GM21717 (cell line): ENCODE measurements at regions not wholly inside any gene's neighbourhood (a gene's known extent, or its start where the extent isn't known, plus 50 kb on each side); places are given as distances from the start of the nearest gene placed in this dataset.

ENCODE experiments used
- ATAC-seq: cut with Tn5 transposase; IDR thresholded peaks from one replicate; pipeline ENCODE4 v1.9.1; 2021; ENCODE audit warnings: mild to moderate bottlenecking, moderate library complexity; ENCODE audit not compliant: unreplicated experiment

DNA sequence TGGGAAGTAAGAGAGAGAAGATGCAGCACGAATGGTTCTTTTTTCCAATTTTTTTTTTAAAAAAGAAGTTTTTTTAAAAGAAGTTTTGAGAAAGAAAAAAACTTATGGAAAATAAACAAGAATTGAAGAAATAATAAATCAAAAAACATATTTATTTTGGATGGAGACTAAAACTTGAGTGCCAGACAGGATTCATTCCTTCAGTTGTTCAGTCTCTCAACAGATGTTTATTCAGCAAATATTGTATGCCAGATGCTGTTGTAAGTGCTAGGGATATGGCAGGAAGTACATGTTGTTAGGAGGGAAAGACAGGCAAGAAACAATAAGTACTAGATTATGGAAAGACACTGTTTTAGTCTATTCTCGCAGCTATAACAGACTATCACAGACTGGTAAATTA, 750.7 kb upstream of the PHF14 start:
- no peak for ATAC-seq

DNA sequence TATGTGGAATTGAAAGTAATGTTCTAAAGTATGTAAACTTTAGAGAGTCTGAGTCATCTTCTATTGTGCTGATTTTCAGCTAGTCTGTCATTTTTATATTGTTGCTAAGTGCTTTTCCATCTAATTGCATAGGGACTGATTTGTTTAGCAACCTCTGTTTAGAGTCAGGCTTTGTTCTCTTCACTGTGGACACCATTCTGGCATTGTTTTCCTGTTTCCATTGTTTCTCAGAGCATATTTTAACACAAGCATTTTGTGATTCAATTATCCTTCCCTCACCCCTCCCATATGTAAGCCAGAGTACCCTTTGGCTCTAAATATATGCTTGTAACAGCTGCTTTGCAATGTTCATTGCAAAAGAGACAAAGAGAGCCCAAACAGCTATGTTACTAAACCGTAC, 748.4 kb upstream of the PHF14 start:
- ATAC-seq, result no peak

DNA sequence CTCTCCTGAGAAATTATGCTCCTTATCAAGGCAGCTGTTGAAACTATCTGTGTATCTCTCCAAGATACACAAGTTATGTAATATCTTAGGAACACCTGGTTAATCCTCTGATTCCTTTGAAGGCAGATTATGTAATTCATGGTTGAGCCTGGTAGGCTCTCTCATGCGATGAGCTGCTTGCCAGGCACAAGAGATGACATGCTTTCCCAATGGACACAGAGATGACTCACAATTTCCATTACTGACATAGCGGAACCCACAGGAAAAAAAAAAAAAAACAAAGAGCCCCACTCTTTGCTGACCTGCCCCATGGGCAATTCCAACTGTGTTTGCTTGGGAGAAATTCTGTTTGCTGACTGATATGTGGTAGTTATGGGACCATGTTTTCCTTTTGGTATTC, 736.4 kb upstream of the PHF14 start:
- no peak for ATAC-seq

DNA sequence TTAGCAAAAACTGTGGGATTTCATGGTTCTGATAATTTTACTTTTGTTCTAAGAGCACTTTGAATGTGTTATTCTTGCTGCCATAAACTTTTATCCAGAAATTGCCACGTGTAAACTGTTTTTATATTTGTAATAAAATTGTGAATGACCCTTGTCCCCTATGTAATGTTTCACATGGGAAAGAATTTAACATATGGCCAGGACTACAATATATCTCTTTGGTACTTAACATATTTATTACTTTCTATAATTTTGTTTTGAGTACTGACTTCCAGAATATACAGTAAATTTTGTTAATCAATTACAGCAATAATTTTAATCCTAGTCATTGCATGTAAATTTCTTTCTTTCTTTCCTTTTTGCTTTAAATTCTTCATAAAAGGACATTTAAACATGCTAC, 735.0 kb upstream of the PHF14 start:
- ATAC-seq, result no peak

DNA sequence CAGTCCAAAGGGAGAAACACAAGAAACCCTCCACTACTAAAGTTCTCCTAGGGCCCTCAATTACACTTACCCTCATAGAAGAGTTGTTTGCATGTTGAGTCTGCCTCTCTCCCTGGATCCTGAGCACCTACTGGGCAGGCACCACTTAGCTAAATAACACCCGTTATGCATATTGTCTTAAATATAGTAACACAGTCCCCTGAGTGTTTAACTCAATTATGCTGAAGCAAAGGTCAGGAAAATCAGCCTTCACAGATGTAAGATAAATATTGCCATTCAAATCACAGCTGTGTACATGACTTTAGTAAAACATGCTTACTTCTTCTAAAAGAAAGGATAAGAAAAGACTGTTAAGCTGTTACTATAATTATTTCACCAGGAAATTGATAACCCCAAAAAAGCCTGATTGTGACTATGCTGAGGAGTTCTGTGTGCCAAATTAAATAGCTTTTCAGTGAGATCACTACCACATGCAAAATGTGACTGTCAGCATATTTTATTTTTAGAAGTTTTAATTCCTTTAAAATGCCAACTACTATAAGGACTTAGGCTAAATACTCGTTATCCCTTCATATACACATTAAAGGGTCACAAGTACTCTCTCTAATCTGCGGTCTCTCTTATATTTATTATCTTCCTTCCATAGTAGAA, 733.9 kb upstream of the PHF14 start:
- no peak for ATAC-seq

DNA sequence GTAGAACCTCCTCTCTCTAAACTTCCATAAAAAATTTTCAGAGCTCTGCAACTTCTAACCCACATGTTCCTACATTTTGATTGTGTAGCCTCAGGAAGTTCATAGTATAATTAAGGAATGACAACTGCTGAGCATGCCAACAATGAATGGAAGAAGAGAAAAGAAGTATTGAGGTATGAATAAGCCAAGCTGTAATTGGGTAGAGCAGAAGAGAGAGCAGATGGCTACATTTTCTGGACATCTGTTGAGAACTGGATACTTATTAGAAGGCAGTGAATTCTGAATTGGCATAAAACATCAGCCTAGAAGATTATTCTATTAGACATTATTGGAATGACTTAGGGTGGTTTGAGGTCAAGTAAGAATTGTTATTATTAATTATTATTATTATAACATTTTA, 728.3 kb upstream of the PHF14 start:
- ATAC-seq, result no peak

DNA sequence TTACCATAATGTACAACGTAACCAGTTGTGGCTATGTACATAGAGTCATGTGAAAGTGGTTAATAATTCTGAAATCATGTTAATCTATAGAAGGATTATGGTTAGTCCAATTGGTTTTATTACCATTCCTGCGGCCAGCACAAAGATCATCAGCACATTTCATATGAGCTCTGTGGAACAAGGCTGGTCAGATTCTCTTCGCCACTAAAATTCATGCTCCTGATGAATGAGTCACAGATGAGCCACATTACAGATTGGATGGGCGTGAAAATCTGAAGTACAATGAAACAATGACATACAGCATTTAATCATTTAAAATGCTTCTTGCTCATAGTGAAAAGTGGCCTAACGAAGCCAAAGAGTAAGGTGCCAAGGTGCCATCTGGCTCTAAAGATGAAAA, 716.2 kb upstream of the PHF14 start:
- ATAC-seq, result no peak

DNA sequence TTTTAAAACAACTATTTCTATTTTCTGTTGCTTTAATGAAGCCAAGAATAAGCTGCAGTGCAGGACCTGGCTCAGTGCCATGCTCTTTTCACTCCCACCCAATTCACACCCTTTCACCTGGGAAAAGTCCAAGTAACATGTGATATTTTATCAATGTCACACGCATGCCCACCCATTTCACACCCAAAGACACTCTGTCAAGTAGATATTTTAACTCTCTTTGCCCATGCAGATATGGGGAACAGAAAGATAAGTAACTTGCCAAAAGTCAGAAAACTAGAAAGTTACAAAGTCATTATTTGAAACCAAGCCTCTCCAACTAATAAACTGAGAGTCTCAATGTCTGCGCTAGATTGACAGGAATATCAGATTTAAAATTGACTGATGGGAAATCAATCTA, 706.7 kb upstream of the PHF14 start:
- no peak for ATAC-seq

DNA sequence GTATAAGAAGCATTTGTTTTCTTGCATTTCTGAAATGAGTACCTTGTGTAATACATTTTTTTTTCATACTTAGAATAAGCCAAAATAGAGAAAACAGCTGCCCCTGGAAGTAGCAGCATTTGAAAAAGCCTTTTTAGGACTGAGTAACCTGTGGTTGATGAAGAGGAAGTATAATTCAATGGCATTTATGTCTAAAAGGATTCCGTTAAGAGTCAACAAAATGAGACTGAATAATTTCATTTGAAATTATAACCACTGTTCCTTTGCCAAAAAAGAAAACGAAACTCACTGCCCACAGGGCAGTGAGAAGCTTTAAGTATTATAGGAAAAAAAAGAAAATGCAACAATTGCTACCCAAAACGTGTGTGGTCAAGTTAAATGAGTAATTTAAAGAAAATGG, 705.6 kb upstream of the PHF14 start:
- no peak for ATAC-seq

DNA sequence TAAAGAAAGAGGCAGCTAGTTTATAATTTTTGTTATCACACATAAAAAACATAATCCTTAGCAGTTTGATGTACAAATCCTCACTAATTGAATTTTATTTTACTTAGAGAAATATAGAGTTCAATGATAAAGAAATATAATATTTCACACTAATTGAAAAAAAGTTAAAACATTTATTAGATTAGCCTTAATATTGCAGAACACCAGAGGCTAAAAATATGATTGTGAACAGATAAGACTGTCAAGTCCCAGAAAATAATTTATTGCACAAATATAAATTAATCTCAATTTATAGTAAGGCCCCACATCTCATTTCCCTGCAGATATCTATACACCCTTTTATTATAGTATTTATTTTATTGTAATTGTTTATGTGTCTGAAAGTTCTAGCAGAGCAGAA, 690.8 kb upstream of the PHF14 start:
- ATAC-seq, result no peak

DNA sequence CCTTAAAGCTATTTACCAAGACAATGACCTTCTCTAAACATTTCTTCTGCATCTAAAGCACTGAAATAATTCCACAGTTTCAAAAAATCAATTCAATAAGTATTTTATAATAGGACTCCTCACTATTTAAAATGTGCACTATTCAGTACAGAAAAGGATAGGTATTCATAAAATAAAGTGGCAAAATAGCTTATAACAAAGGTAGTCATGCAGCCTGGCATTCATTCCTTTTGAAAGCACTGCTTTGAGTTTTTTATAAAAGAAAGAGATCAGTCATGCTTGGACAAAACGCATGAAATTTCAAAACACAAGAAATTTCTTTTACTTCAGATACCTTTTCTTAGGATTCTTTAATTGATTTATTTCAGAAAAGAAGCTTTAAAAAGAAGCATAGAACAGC, 689.7 kb upstream of the PHF14 start:
- ATAC-seq, result no peak

DNA sequence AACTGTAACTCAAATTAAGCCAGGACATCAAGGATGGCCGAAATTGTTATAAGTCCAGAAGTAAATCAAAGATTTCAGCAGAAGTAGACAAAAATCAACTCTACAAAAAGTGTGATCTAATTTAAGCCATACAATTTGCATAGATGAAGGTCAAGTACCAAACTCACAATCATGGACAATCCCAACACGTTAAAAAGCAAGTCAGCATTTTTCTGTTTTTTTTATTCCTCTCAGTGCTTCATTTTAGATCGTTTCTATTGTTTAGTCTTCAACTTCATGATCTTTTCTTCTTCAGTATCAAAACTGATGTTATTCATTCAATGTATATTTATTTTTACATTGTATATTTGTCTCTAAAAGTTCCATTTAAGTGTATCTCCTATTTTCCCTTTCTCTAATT, 674.3 kb upstream of the PHF14 start:
- ATAC-seq, result no peak

DNA sequence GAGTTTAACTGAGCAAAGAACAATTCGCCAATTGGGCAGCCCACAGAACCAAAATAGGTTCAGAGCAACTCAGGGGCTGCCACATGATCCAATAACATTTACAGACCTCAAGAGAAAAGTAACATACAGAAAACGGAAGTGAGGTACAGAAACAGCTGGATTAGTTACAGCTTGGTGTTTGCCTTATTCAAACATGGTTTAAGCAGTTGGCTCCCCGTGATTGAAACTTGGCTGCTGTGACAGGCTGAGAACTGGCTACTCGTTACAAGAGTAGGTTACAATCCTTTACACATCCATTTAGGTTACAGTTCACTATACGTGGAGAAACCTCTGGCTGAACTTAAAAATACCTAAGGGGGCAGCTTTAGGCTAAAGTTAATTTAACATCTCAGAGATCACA, 673.1 kb upstream of the PHF14 start:
- ATAC-seq, result no peak

DNA sequence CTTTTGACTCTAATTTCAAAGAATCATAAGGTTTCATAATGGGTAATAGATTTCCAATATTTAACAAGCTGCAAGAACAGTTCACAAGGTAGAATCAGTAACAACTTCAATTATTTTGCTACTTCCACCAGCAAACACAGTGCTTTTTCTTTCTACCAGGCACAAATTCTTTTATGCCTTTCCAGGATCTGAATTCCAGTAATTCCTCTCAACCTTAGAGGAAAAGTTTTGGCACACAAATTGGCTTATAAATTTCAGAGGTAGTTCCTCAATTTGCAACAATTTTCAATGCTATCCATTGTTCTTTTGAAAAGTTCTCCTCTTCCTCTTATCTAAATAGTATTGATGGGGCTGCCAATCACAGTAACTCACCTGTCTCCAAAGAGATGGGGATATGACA, 665.4 kb upstream of the PHF14 start:
- ATAC-seq, result no peak

DNA sequence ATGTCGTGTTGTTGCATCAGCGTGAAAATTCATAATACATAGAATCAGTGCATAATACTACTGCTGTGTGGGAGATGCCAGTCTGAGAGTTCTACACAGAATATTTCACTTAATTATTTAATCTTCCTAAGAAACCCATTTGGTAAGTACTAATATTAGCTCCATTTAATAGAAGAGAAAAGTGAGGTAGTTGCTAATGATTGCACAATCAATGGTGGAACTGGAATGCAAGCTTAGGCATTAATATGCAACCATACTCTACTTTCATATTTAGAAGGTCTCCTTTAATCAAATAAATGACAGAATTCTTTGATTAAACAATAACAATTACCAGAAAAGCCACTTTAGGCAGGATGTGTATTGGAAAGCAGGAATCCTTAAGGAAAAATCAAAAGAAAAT, 660.7 kb upstream of the PHF14 start:
- ATAC-seq, result no peak

DNA sequence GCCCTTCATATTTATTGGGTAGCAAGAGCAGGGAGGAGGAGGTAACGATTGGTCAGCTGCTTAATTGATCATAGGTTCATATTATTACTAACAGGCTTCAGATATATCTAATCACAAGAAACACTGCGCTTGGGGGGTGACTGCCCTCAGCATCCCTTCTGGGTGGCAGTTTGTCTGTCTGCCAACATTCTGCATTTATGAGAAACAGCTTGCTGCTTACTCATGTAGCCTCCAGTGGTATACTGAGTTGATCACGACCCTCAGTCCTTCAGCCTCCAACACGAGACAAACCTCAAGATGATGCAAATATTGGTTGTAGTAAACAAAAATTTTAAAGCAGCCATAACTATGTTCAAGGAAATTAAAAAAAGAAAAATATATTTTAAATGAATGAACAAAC, 657.8 kb upstream of the PHF14 start:
- ATAC-seq, result no peak

DNA sequence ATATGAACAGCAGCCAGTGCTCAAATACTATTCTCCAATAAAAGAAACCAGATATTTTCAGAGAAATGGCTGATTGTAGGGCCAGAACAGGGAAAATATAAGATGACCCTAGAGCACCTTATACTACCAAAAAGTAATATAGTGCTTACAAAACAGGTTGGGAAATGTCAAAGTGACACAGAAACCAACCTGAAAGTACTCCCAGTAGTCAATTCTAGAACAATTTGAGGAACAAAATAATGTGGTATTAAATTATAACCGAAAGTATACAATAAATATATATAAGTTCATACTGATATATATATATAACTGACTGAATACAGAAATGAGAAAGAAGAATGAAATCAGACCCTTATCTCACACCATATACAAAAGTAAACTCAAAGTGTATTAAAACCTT, 657.2 kb upstream of the PHF14 start:
- ATAC-seq, result no peak

DNA sequence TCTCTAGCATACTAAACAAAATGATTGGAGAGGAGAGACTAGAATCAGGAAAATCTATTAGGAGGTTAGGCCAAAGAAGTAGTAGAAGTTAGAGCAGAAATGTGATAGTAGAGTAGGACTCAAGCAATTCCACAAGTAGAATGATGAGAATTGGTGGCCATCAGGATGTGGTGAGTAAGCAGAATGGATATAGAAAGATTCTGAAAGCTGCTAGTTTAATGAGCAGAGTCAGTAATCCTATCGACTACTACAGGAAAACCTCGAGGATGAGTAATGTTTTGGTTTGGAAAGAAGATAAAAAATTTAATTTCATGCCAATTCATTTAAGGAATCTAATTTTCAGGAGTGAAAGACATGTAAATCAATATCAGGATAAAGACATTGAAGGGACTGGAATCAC, 648.3 kb upstream of the PHF14 start:
- ATAC-seq, result no peak

DNA sequence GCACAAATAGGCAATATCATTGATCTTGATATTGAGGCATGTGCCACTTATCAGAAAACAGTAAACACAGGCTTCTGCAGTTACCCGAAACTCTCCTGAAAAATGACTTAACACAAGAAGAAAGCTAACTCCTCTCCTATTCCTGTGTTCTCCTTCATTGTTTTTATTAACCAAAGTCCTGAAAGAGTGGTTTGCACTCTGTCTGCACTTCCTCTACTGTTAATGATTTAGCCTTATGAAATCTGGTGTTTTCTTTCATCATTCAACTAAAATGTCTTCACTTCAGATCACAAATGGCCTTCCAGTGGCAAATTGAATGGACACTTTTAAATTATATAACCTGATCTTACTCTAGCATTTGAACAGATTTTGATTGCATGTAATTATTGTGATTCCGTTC, 630.6 kb upstream of the PHF14 start:
- ATAC-seq, result no peak

DNA sequence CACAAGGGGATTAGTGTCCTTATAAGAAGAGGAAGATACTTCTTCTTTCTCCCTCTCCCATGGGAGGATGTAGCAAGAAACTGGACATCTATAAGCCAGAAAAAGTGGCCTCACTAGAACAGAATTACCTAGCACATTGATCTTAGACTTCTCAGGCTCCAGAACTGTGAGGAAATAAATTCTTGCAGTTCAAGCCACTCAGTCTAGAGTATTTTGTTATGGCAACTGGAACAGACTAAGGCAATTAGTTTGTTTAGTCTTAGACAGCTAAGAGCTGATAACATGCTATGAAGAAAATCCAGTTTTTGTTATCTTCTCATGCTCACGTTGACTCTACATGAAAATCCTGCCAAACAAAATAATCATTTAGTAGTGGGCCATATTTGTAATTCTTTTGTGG, 627.6 kb upstream of the PHF14 start:
- no peak for ATAC-seq

DNA sequence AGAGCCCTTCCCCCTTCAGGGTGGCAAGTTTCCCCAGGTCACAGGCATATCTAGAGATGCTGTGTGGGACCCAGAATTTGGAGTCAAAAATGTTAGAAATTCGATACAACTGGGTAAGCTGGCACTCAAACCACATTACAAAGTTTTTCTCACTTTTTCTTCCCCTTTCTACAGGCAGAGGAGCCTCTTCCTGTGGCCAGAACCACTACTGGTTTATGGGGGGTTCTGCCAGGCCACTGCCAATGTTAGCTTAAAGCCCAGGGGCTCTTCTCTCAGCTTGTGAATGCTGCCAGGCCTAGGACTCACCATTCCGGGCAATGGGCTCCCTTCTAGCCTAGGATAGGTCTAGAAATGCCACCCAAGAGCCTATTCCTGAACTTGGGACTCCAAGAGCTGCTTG, 617.9 kb upstream of the PHF14 start:
- no peak for ATAC-seq

DNA sequence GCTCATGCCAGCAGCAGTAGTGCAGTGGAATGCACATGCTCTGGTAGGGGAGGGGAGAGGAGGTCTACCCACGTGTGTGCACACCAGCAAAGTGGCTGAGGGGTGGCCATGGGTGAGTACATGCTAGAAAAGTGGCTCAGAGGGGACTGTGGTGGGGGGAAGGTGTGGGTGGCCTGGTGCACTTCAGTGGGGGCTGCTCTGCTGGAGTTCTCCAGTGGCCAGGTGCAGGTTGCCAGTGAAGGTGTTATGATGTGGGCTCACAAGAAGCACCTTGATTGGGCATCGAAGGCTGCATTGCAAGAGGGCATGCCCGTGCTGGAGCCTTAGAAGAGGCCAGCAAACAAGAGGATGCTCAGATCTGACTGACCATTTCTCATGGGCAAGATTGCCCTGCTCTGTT, 613.6 kb upstream of the PHF14 start:
- no peak for ATAC-seq

DNA sequence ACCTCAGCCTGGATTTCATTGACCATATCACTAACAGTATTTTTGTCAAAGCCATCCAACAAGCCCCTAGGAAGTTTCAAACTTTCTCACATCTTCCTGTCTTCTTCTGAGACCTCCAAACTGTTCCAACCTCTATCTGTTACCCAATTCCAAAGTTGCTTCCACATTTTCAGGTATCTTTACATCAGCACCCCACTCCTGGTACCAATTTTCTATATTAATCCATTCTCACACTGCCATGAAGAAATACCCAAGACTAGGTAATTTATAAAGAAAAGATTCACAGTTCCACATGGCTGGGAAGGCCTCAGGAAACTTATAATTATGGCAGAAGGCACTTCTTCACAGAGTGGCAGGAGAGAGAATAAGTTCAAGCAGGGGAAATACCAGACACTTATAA, 571.9 kb upstream of the PHF14 start:
- ATAC-seq, result no peak
